DOHH2 (cell line): ENCODE measurements at regions not wholly inside any gene's neighbourhood (a gene's known extent, or its start where the extent isn't known, plus 50 kb on each side); places are given as distances from the start of the nearest gene placed in this dataset.

ENCODE experiments used
- H3F3A ChIP-seq: fragments of 200-600 bp; sonication (generic), shearing (Covaris generic); 2 replicates; pipeline ENCODE4 v1.6.0; 2016; ENCODE audit warnings: antibody characterized with exemption, mild to moderate bottlenecking; ENCODE audit not compliant: control insufficient read depth, insufficient read depth
- H3K27ac ChIP-seq: fragments of 200-600 bp; sonication (generic); 2 replicates; pipeline ENCODE4 v1.5.1; 2014; ENCODE audit warnings: low read depth, mild to moderate bottlenecking, low read length, moderate library complexity
- H3K27me3 ChIP-seq: fragments of 200-600 bp; sonication (generic); 2 replicates; pipeline ENCODE4 v1.6.1; 2014; ENCODE audit warnings: mild to moderate bottlenecking, low read length, mixed read lengths; ENCODE audit not compliant: control insufficient read depth
- H3K36me3 ChIP-seq: fragments of 200-600 bp; sonication (generic); 2 replicates; pipeline ENCODE4 v1.6.1; 2014; ENCODE audit warnings: mild to moderate bottlenecking, low read length, moderate library complexity, mixed read lengths; ENCODE audit not compliant: control insufficient read depth
- H3K4me1 ChIP-seq: fragments of 200-600 bp; sonication (generic); 2 replicates; pipeline ENCODE4 v1.6.1; 2014; ENCODE audit warnings: mild to moderate bottlenecking, low read length, mixed read lengths; ENCODE audit not compliant: control insufficient read depth
- H3K4me2 ChIP-seq: fragments of 200-600 bp; sonication (generic); 2 replicates; pipeline ENCODE4 v1.6.0; 2014; ENCODE audit warnings: mild to moderate bottlenecking, low read length, moderate library complexity
- H3K4me3 ChIP-seq: fragments of 200-600 bp; sonication (generic); 2 replicates; pipeline ENCODE4 v1.5.1; 2014; ENCODE audit warnings: mild to moderate bottlenecking, low read length, mixed read lengths
- H3K79me2 ChIP-seq: fragments of 200-600 bp; sonication (generic); 2 replicates; pipeline ENCODE4 v1.6.1; 2014; ENCODE audit warnings: mild to moderate bottlenecking, low read length, mixed read lengths; ENCODE audit not compliant: control insufficient read depth
- H3K9me2 ChIP-seq: fragments of 200-600 bp; sonication (generic); replicated peaks from 2 replicates; pipeline ENCODE4 v1.6.1; 2014; ENCODE audit warnings: mild to moderate bottlenecking, low read length, mixed read lengths; ENCODE audit not compliant: control insufficient read depth
- H3K9me3 ChIP-seq: fragments of 200-600 bp; sonication (generic); 2 replicates; pipeline ENCODE4 v1.6.1; 2014; ENCODE audit warnings: antibody characterized with exemption, low read length, mixed read lengths; ENCODE audit not compliant: control insufficient read depth, insufficient read depth
- H4K20me1 ChIP-seq: fragments of 200-600 bp; sonication (generic); 2 replicates; pipeline ENCODE4 v1.6.0; 2014; ENCODE audit warnings: low read depth, mild to moderate bottlenecking, antibody characterized with exemption, low read length, moderate library complexity; ENCODE audit not compliant: control insufficient read depth, insufficient read depth
- CTCF ChIP-seq: fragments of 200-600 bp; sonication (generic); IDR thresholded peaks from one replicate; pipeline ENCODE4 v1.5.1; 2014; ENCODE audit warnings: antibody characterized with exemption, mild to moderate bottlenecking, low read depth, low read length; ENCODE audit not compliant: poor library complexity, severe bottlenecking
- EZH2phosphoT487 ChIP-seq: fragments of 200-600 bp; sonication (generic); IDR thresholded peaks from 2 replicates; pipeline ENCODE4 v1.6.1; 2017; ENCODE audit warnings: borderline replicate concordance, mild to moderate bottlenecking, antibody characterized with exemption, low read length, moderate library complexity, mixed read lengths

DNA sequence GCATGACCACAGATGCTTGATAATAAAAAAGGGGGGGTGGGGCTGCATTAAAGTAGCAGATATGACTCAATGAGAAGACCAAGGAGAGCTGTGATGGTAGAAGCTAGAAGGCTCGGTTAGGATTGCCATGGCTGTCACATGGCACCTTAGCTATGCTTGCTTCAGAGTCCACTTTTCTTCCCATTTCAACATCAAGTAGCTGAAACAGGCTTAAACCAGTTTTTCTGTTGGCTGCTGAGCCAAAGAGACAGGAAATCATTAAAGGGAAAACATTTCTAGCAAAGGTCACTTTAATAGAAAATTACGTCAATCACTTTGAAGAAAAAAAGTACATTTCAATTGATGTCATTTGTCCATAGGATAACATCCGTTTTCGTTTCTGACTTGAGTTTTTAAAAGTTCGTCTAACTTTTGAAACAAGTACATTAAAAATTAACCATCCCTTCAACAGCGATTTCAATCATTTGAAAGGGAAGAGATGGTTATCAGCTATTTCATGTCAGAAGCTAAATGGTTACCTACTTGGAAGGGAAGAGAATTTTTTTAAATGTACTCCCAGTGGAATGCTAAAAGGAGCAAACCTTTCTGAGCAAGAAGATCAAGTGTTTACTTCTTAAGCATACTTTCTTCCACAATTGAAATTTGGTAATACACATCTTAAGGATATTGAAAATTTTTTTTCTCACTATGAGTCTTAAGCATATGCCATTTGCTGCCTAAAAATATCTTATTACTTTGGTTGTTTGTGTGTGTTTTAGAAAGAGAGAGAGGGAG, 488.1 kb upstream of the PRMT6 start:
- Histone ChIP-seq H3K36me3 (no peaks in the 10 kb centered on the region), H3K27me3 (no peaks in the 10 kb centered on the region), H3K4me2 (no peak overlapping the region), H3K9me3 (no peaks in the 10 kb centered on the region), H3K4me3 (no peak overlapping the region), H3K9me2 (no peaks in the 10 kb centered on the region), H3F3A (no peaks in the 10 kb centered on the region), H3K79me2 (no peaks in the 10 kb centered on the region), H3K27ac (no peak overlapping the region), H3K4me1 (no peaks in the 10 kb centered on the region), H4K20me1 (no peaks in the 10 kb centered on the region)
- TF ChIP-seq CTCF (no peak), EZH2phosphoT487 (no peak)

DNA sequence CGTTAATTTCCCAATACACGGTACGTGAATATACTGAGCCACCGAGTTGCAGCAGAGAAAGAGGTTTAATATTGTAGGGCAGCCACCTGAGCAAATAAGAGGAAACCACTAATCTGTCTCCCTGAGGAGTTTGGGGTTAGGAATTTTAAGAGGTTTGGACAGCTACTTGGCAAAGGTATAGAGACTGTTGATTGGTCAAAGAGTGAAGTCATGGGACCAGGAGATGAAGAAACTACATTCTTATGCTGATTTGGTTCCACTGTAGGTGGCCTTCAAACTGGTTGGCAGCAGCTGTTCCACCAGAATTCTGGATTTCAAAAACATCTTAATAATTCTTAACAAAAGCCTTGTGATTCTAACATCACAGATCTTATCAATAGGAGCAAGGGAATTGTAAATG, 485.4 kb upstream of the PRMT6 start:
- H3F3A ChIP-seq: no peaks in the 10 kb centered on the region
- H3K27me3 ChIP-seq: no peaks in the 10 kb centered on the region
- H3K9me2 ChIP-seq: no peaks in the 10 kb centered on the region
- no peaks in the 10 kb centered on the region for H3K9me3 ChIP-seq
- no peaks in the 10 kb centered on the region for H4K20me1 ChIP-seq
- H3K79me2 ChIP-seq: no peaks in the 10 kb centered on the region
- no peak overlapping the region for H3K4me3 ChIP-seq
- H3K4me1 ChIP-seq: no peaks in the 10 kb centered on the region
- no peaks in the 10 kb centered on the region for H3K36me3 ChIP-seq
- no peak overlapping the region for H3K4me2 ChIP-seq
- no peak for TF ChIP-seq EZH2phosphoT487
- TF ChIP-seq CTCF: no peak
- H3K27ac ChIP-seq: no peak overlapping the region

DNA sequence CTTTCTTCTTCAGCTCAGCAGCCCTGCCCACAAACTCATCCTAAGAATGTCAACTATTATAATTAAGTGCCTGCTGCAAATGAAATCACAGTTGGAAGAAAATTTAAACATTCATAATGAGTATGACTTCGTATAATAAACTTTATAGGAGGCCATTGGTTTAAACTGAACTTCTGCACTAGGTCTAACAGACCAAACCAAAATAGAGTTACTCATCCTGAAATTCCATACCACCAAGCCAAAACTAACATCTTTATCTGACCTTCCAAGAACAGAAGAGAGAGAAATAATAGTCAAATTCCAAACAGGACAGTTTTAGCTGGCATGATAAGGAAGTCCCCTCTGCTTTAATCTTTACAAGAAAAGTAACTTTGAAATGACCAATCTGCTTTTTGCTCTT, 472.4 kb upstream of the PRMT6 start:
- TF ChIP-seq EZH2phosphoT487 (no peak), CTCF (no peak)
- Histone ChIP-seq H3K27me3 (no peaks in the 10 kb centered on the region), H3K36me3 (no peaks in the 10 kb centered on the region), H3K9me2 (no peaks in the 10 kb centered on the region), H3K79me2 (no peaks in the 10 kb centered on the region), H3K27ac (no peak overlapping the region), H3K4me2 (no peak overlapping the region), H3K4me3 (no peak overlapping the region), H4K20me1 (no peaks in the 10 kb centered on the region), H3K4me1 (no peaks in the 10 kb centered on the region), H3K9me3 (no peaks in the 10 kb centered on the region), H3F3A (no peaks in the 10 kb centered on the region)
